Endothelial cell of umbilical vein (primary cell): ENCODE measurements at regions not wholly inside any gene's neighbourhood (a gene's known extent, or its start where the extent isn't known, plus 50 kb on each side); places are given as distances from the start of the nearest gene placed in this dataset.

Experiments used
- BruUV-seq: library from RNA; stranded (reverse); fragments of 400-500 nt; replicated peaks from 2 replicates; lab custom pipeline; 2021; lab: Mats Ljungman, UMichigan
- CTCF ChIA-PET: fragments of 300-600, 350-600 bp; sonication (Branson Sonifier 250); formaldehyde crosslinking; loops from one replicate; lab custom pipeline; 2021; ENCODE audit warnings: antibody characterized with exemption, inconsistent platforms; lab: Charles Lee
- POLR2A ChIA-PET: fragments of 300-600, 350-600 bp; sonication (Branson Sonifier 250); formaldehyde crosslinking; loops from one replicate; lab custom pipeline; 2021; ENCODE audit warnings: antibody characterized with exemption, inconsistent platforms; lab: Charles Lee
- DNase-seq: peaks from one replicate; pipeline ENCODE4 v3.0.0-alpha.2; 2011; ENCODE audit warnings: low read depth, low spot score
- FAIRE-seq: peaks from 2 replicates; lab custom pipeline; 2011; peaks lifted over from hg19 to GRCh38; lab: Jason Lieb, UNC
- H2AFZ ChIP-seq: 2 replicates; pipeline ENCODE4 v1.6.0; 2012; ENCODE audit warnings: low read depth, low read length, control low read depth, inconsistent platforms
- H3K27ac ChIP-seq: 2 replicates; pipeline ENCODE4 v1.5.1; 2011; ENCODE audit warnings: low read depth, mild to moderate bottlenecking, control low read depth, low read length, moderate library complexity; ENCODE audit not compliant: insufficient read depth
- H3K27me3 ChIP-seq, 2 experiments: 2 replicates each; pipeline versions ENCODE4 v1.6.0 to v1.6.1; 2011; ENCODE audit warnings: low read length in 2 of 2, mixed read lengths in 1 of 2; ENCODE audit not compliant: control insufficient read depth in 2 of 2, insufficient read depth in 2 of 2
- H3K36me3 ChIP-seq, 2 experiments: 2 replicates in 1 of 2; 3 replicates in 1 of 2; pipeline ENCODE4 v1.5.1; 2011; ENCODE audit warnings: low read length in 2 of 2, mild to moderate bottlenecking in 1 of 2, moderate library complexity in 1 of 2; ENCODE audit not compliant: control insufficient read depth in 2 of 2, insufficient read depth in 2 of 2; ENCODE audit errors: extremely low read depth in 1 of 2
- H3K4me1 ChIP-seq: 3 replicates; pipeline ENCODE4 v1.5.1; 2011; ENCODE audit warnings: mild to moderate bottlenecking, low read length; ENCODE audit not compliant: control insufficient read depth, insufficient read depth; ENCODE audit errors: extremely low read depth
- H3K4me2 ChIP-seq: 2 replicates; pipeline ENCODE4 v1.6.1; 2011; ENCODE audit warnings: low read length, control low read depth, mixed read lengths; ENCODE audit not compliant: insufficient read depth
- H3K4me3 ChIP-seq, 3 experiments: fragments of 200-600 bp in 1 of 3; sonication (generic), shearing (Covaris generic) in 1 of 3; replicated peaks in 1 of 3; 2 replicates each; pipeline ENCODE4 v1.5.1; 2011 to 2016; ENCODE audit warnings: control low read depth in 3 of 3, low read length in 3 of 3, mild to moderate bottlenecking in 2 of 3, inconsistent platforms in 1 of 3, low read depth in 1 of 3, moderate library complexity in 1 of 3; ENCODE audit not compliant: insufficient read depth in 1 of 3
- H3K79me2 ChIP-seq: 2 replicates; pipeline ENCODE4 v1.6.0; 2012; ENCODE audit warnings: low read length, inconsistent platforms; ENCODE audit not compliant: control insufficient read depth, insufficient read depth
- H3K9ac ChIP-seq: replicated peaks from 2 replicates; pipeline ENCODE3; 2011; ENCODE audit warnings: low read length, control low read depth; ENCODE audit not compliant: insufficient read depth; ENCODE audit errors: extremely low read depth
- H3K9me1 ChIP-seq: replicated peaks from 3 replicates; pipeline ENCODE4 v1.6.0; 2011; ENCODE audit warnings: mild to moderate bottlenecking, low read length; ENCODE audit not compliant: control insufficient read depth, insufficient read depth; ENCODE audit errors: extremely low read depth
- H3K9me3 ChIP-seq: replicated peaks from 2 replicates; pipeline ENCODE4 v1.5.1; 2012; ENCODE audit warnings: low read length, inconsistent platforms; ENCODE audit not compliant: control insufficient read depth, insufficient read depth
- H4K20me1 ChIP-seq: replicated peaks from 2 replicates; pipeline ENCODE3; 2011; ENCODE audit warnings: mild to moderate bottlenecking, low read length; ENCODE audit not compliant: control insufficient read depth, insufficient read depth; ENCODE audit errors: extremely low read depth
- EZH2 ChIP-seq: IDR thresholded peaks from 2 replicates; pipeline ENCODE4 v1.6.1; 2012; ENCODE audit warnings: borderline replicate concordance, low read depth, mild to moderate bottlenecking, moderate library complexity, low read length, inconsistent platforms; ENCODE audit not compliant: severe bottlenecking
- FOS ChIP-seq: IDR thresholded peaks from 2 replicates; pipeline ENCODE4 v1.6.1; 2011; ENCODE audit warnings: mild to moderate bottlenecking, low read length, moderate library complexity, borderline replicate concordance; ENCODE audit not compliant: insufficient read depth
- GATA2 ChIP-seq: IDR thresholded peaks from 2 replicates; pipeline ENCODE4 v1.7.0; 2011; ENCODE audit warnings: low read depth, mild to moderate bottlenecking, moderate library complexity, mixed read lengths, low read length; ENCODE audit not compliant: insufficient read length, insufficient read depth
- JUN ChIP-seq: IDR thresholded peaks from 2 replicates; pipeline ENCODE4 v1.6.1; 2011; ENCODE audit warnings: borderline replicate concordance, low read depth; ENCODE audit not compliant: insufficient read length, insufficient read depth
- MYC ChIP-seq: IDR thresholded peaks from one replicate; pipeline ENCODE4 v1.6.1; 2011; ENCODE audit warnings: mild to moderate bottlenecking, low read depth, low read length
- POLR2A ChIP-seq: IDR thresholded peaks from 2 replicates; pipeline ENCODE4 v1.6.1; 2012; ENCODE audit warnings: low read depth, mild to moderate bottlenecking, control low read depth, low read length
- POLR2AphosphoS5 ChIP-seq: IDR thresholded peaks from 2 replicates; pipeline ENCODE4 v1.6.1; 2012; ENCODE audit warnings: low read depth, mild to moderate bottlenecking, control low read depth, low read length, moderate library complexity; ENCODE audit not compliant: insufficient read depth
- dilution Hi-C: fragments of 300-500 bp; cut with MboI; formaldehyde crosslinking; loops from one replicate; pipeline ENCODE4 v1.15.0; 2019; ENCODE audit warnings: low sequenced_read_pairs; ENCODE audit not compliant: extremely low pct_ligation_motif_present
- intact Hi-C: fragments of 100-400 bp; cut with micrococcal nuclease; formaldehyde crosslinking; loops from one replicate; pipeline ENCODE4 v1.10.0; 2022
- TF ChIP-seq, protein P1 (sequence below), 2 donors: IDR thresholded peaks; 1 replicate in 1 of 2; 2 replicates in 1 of 2; pipeline ENCODE4 v1.5.1; 2011; ENCODE audit warnings: low read length in 2 of 2, mild to moderate bottlenecking in 2 of 2, moderate library complexity in 2 of 2, control low read depth in 1 of 2, inconsistent platforms in 1 of 2, low read depth in 1 of 2; ENCODE audit not compliant: insufficient read depth in 1 of 2; ENCODE audit errors: extremely low read depth in 1 of 2
- TF ChIP-seq, protein P2 (sequence below): IDR thresholded peaks from 2 replicates; pipeline ENCODE4 v1.6.1; 2011; ENCODE audit not compliant: insufficient read depth, insufficient read length

DNA sequence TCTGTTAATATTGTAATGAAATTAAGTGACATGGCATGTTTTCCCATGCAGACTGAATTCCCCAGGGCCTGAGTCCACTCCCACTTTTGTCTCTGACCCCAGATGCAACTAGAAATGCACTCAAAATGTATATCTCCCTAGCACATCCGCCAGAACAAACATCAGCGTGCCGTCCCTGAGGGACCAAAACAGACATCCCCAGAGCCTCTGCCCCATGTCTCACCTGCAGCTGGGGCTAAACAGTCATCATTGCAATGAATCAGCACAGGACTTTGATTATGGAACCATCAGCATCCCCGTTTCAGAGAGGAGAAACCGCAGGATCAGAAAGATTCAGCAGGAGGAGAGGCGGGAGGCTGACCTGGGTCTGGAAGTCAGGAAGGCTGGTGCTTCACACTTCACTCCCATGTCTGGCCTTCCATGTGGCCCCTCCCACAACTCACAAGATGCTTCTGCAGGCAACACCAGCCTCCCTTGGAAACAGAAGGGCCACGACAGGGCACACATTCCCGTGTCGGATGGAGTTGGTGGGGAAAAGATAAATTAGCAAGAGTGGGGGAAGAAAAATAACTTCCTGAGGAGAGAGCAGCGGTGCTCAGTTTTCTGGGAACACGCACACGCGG, 130.6 kb upstream of the VSTM2B start:
- CTCF ChIA-PET = no interaction called here

More for the DNA sequence above, 130.6 kb upstream of the VSTM2B start:
- FAIRE-seq (no peak), DNase-seq (no peak)
- dilution Hi-C loops (no loop called here), intact Hi-C loops (no loop called here)
- no peaks in the 10 kb centered on the region for H3K9me1 ChIP-seq
- H2AFZ ChIP-seq = no peak overlapping the region
- no peaks in the 10 kb centered on the region for H3K4me1 ChIP-seq
- H3K9me3 ChIP-seq = peaks cover 4% of the 10 kb centered on the region
- H3K36me3 ChIP-seq = no peaks in the 10 kb centered on the region
- no peak overlapping the region for H3K27ac ChIP-seq
- H4K20me1 ChIP-seq = no peaks in the 10 kb centered on the region
- no peak overlapping the region for H3K4me2 ChIP-seq
- no peak overlapping the region for H3K4me3 ChIP-seq
- POLR2A ChIA-PET = no interaction called here
- TF ChIP-seq POLR2AphosphoS5 (no peak), EZH2 (no peak), MYC (no peak), GATA2 (no peak), POLR2A (no peak), JUN (no peak), FOS (no peak)
- TF ChIP-seq, protein P1, sequence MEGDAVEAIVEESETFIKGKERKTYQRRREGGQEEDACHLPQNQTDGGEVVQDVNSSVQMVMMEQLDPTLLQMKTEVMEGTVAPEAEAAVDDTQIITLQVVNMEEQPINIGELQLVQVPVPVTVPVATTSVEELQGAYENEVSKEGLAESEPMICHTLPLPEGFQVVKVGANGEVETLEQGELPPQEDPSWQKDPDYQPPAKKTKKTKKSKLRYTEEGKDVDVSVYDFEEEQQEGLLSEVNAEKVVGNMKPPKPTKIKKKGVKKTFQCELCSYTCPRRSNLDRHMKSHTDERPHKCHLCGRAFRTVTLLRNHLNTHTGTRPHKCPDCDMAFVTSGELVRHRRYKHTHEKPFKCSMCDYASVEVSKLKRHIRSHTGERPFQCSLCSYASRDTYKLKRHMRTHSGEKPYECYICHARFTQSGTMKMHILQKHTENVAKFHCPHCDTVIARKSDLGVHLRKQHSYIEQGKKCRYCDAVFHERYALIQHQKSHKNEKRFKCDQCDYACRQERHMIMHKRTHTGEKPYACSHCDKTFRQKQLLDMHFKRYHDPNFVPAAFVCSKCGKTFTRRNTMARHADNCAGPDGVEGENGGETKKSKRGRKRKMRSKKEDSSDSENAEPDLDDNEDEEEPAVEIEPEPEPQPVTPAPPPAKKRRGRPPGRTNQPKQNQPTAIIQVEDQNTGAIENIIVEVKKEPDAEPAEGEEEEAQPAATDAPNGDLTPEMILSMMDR (IDR thresholded peaks at IDR 0.05; ENCODE audit: extremely low read depth in 1 of 2, insufficient read depth in 1 of 2, low read depth in 1 of 2, low read length in 2 of 2) = no peak
- TF ChIP-seq, protein P2, sequence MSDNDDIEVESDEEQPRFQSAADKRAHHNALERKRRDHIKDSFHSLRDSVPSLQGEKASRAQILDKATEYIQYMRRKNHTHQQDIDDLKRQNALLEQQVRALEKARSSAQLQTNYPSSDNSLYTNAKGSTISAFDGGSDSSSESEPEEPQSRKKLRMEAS = no peak
- no TSS peak for BruUV-seq
- H3K9ac ChIP-seq = no peak overlapping the region
- no peaks in the 10 kb centered on the region for H3K27me3 ChIP-seq
- no peaks in the 10 kb centered on the region for H3K79me2 ChIP-seq
